GM12873 (cell line): ENCODE measurements at regions not wholly inside any gene's neighbourhood (a gene's known extent, or its start where the extent isn't known, plus 50 kb on each side); places are given as distances from the start of the nearest gene placed in this dataset.

ENCODE experiments used
- TF ChIP-seq, protein P1 (sequence below): IDR thresholded peaks from 2 replicates; pipeline ENCODE4 v1.5.1; 2012; ENCODE audit warnings: low read depth, mild to moderate bottlenecking, moderate library complexity, low read length, control low read depth; ENCODE audit not compliant: insufficient read depth; ENCODE audit errors: missing control alignments

- TF ChIP-seq, protein P1, sequence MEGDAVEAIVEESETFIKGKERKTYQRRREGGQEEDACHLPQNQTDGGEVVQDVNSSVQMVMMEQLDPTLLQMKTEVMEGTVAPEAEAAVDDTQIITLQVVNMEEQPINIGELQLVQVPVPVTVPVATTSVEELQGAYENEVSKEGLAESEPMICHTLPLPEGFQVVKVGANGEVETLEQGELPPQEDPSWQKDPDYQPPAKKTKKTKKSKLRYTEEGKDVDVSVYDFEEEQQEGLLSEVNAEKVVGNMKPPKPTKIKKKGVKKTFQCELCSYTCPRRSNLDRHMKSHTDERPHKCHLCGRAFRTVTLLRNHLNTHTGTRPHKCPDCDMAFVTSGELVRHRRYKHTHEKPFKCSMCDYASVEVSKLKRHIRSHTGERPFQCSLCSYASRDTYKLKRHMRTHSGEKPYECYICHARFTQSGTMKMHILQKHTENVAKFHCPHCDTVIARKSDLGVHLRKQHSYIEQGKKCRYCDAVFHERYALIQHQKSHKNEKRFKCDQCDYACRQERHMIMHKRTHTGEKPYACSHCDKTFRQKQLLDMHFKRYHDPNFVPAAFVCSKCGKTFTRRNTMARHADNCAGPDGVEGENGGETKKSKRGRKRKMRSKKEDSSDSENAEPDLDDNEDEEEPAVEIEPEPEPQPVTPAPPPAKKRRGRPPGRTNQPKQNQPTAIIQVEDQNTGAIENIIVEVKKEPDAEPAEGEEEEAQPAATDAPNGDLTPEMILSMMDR = no peak
Measured at GRCh38 chr19:28128341-28128740, 1084.6 kb downstream of the UQCRFS1 start.

- TF ChIP-seq, protein P1 = no peak
Measured at GRCh38 chr19:28126135-28126898, 1086.6 kb downstream of the UQCRFS1 start.

DNA sequence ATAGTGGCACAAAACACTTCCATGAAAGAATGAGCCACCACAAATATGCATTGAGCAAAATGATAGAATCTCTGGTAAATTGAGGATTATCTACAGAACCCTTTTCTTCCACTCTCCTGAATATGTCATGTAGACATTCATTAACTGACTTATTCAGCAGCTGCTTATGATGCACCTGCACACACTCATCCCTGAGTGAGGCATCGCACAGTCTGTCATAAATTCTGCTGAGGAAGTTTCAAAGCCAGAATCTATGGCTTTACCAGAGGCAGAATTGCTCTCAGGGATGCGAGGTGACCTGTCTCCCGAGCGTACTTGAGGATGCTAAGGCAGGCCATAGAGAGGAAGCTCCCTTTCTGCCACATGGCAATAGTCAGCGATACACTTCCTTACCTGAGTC, 1090.2 kb downstream of the UQCRFS1 start:
- TF ChIP-seq, protein P1 = no peak

DNA sequence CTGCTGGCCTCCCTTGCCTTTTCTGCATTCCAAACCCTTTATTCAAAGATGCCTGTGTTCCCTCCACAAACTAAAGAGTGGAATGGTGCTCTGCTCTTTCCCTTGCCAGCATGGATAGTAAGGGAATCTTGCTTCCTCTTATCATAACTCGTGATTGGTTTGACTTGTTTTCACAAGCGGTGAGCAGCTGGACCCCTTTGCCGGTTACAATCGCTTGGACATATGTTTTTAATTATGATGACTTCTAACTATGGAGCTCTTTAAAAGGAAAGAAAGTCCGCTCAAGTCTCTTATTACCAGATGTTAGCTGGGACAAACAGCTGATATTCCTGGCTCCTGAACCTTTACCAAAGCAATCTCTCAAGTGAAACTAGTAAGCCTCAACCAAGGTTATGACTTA, 1094.7 kb downstream of the UQCRFS1 start:
- TF ChIP-seq, protein P1 = no peak

DNA sequence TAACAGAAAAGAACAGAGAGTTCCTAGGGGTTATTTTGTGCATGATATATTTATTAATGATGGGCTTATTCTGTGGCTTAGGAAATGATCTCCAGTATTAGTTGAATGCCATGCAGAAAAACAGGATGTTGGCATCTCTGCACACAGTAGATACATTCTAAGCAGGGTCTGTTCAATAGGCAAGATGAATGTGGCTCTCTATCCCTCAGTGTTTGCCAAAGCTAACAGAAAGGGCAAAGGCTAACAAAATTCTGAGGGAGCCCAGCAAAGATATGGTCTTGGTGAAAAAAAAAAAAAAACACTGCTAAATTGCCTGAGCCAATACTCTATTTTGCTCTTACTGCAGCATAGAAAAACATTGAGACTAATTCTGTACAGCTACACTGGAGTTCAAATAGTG, 1095.8 kb downstream of the UQCRFS1 start:
- TF ChIP-seq, protein P1 = no peak

- TF ChIP-seq, protein P1 = no peak
Measured at GRCh38 chr19:28103921-28104320, 1109.0 kb downstream of the UQCRFS1 start.

GRCh38 chr19:28076628-28077027, 1136.3 kb downstream of the UQCRFS1 start:
- TF ChIP-seq, protein P1 = no peak
